ENCODE measurements at regions not wholly inside any gene's neighbourhood (a gene's known extent, or its start where the extent isn't known, plus 50 kb on each side); places are given as distances from the start of the nearest gene placed in this dataset.

- H3K9ac ChIP-seq (ENCODE audit: low read depth in 1 of 2, low read length in 2 of 2), result no peak overlapping the region
- no peaks in the 10 kb centered on the region for H3K36me3 ChIP-seq (ENCODE audit: control insufficient read depth in 2 of 2, insufficient read depth in 2 of 2, low read length in 2 of 2)
- H3K4me1 ChIP-seq (ENCODE audit: control insufficient read depth in 2 of 2, insufficient read depth in 2 of 2, low read length in 2 of 2), result no peaks in the 10 kb centered on the region
- no peaks in the 10 kb centered on the region for H3K9me3 ChIP-seq (ENCODE audit: control insufficient read depth in 2 of 2, low read length in 2 of 2)
- no peak overlapping the region for H3K27ac ChIP-seq (ENCODE audit: low read depth in 2 of 2, low read length in 2 of 2)
- H3K4me3 ChIP-seq (ENCODE audit: low read length in 2 of 2), result no peak overlapping the region
- H3K27me3 ChIP-seq (ENCODE audit: control insufficient read depth in 2 of 2, insufficient read depth in 2 of 2, low read length in 2 of 2), result no peaks in the 10 kb centered on the region
Observed at GRCh38 chr3:147572970-147573340, 163.8 kb downstream of the ZIC1 start.

- no peak overlapping the region for H3K4me3 ChIP-seq (ENCODE audit: low read length in 2 of 2)
- no peaks in the 10 kb centered on the region for H3K4me1 ChIP-seq (ENCODE audit: control insufficient read depth in 2 of 2, insufficient read depth in 2 of 2, low read length in 2 of 2)
- no peaks in the 10 kb centered on the region for H3K27me3 ChIP-seq (ENCODE audit: control insufficient read depth in 2 of 2, insufficient read depth in 2 of 2, low read length in 2 of 2)
- no peak overlapping the region for H3K9ac ChIP-seq (ENCODE audit: low read depth in 1 of 2, low read length in 2 of 2)
- H3K36me3 ChIP-seq (ENCODE audit: control insufficient read depth in 2 of 2, insufficient read depth in 2 of 2, low read length in 2 of 2), result no peaks in the 10 kb centered on the region
- no peak overlapping the region for H3K27ac ChIP-seq (ENCODE audit: low read depth in 2 of 2, low read length in 2 of 2)
- H3K9me3 ChIP-seq (ENCODE audit: control insufficient read depth in 2 of 2, low read length in 2 of 2), result no peaks in the 10 kb centered on the region
Observed at GRCh38 chr3:147574621-147575020, 165.5 kb downstream of the ZIC1 start.

- Histone ChIP-seq H3K27ac (ENCODE audit: low read depth in 2 of 2, low read length in 2 of 2) (no peak overlapping the region), H3K9me3 (ENCODE audit: control insufficient read depth in 2 of 2, low read length in 2 of 2) (no peaks in the 10 kb centered on the region), H3K27me3 (ENCODE audit: control insufficient read depth in 2 of 2, insufficient read depth in 2 of 2, low read length in 2 of 2) (no peaks in the 10 kb centered on the region), H3K36me3 (ENCODE audit: control insufficient read depth in 2 of 2, insufficient read depth in 2 of 2, low read length in 2 of 2) (no peaks in the 10 kb centered on the region), H3K4me1 (ENCODE audit: control insufficient read depth in 2 of 2, insufficient read depth in 2 of 2, low read length in 2 of 2) (no peaks in the 10 kb centered on the region), H3K9ac (ENCODE audit: low read depth in 1 of 2, low read length in 2 of 2) (no peak overlapping the region), H3K4me3 (ENCODE audit: low read length in 2 of 2) (no peak overlapping the region)
Observed at GRCh38 chr3:147575391-147575790, 166.2 kb downstream of the ZIC1 start.

- H3K36me3 ChIP-seq (ENCODE audit: control insufficient read depth in 2 of 2, insufficient read depth in 2 of 2, low read length in 2 of 2), result no peaks in the 10 kb centered on the region
- no peaks in the 10 kb centered on the region for H3K9me3 ChIP-seq (ENCODE audit: control insufficient read depth in 2 of 2, low read length in 2 of 2)
- H3K27me3 ChIP-seq (ENCODE audit: control insufficient read depth in 2 of 2, insufficient read depth in 2 of 2, low read length in 2 of 2), result no peaks in the 10 kb centered on the region
- H3K4me1 ChIP-seq (ENCODE audit: control insufficient read depth in 2 of 2, insufficient read depth in 2 of 2, low read length in 2 of 2), result no peaks in the 10 kb centered on the region
- no peak overlapping the region for H3K9ac ChIP-seq (ENCODE audit: low read depth in 1 of 2, low read length in 2 of 2)
- no peak overlapping the region for H3K27ac ChIP-seq (ENCODE audit: low read depth in 2 of 2, low read length in 2 of 2)
- no peak overlapping the region for H3K4me3 ChIP-seq (ENCODE audit: low read length in 2 of 2)
Observed at GRCh38 chr3:147582642-147583041, 173.5 kb downstream of the ZIC1 start.

GRCh38 chr3:147589016-147589415 lies 179.9 kb downstream of the ZIC1 start:
- Histone ChIP-seq H3K9me3 (ENCODE audit: control insufficient read depth in 2 of 2, low read length in 2 of 2) (no peaks in the 10 kb centered on the region), H3K27ac (ENCODE audit: low read depth in 2 of 2, low read length in 2 of 2) (no peak overlapping the region), H3K4me1 (ENCODE audit: control insufficient read depth in 2 of 2, insufficient read depth in 2 of 2, low read length in 2 of 2) (no peaks in the 10 kb centered on the region), H3K9ac (ENCODE audit: low read depth in 1 of 2, low read length in 2 of 2) (no peak overlapping the region), H3K4me3 (ENCODE audit: low read length in 2 of 2) (no peak overlapping the region), H3K27me3 (ENCODE audit: control insufficient read depth in 2 of 2, insufficient read depth in 2 of 2, low read length in 2 of 2) (no peaks in the 10 kb centered on the region), H3K36me3 (ENCODE audit: control insufficient read depth in 2 of 2, insufficient read depth in 2 of 2, low read length in 2 of 2) (no peaks in the 10 kb centered on the region)

GRCh38 chr3:147604136-147604535 lies 195.0 kb downstream of the ZIC1 start:
- no peak overlapping the region for H3K9ac ChIP-seq (ENCODE audit: low read depth in 1 of 2, low read length in 2 of 2)
- H3K4me1 ChIP-seq (ENCODE audit: control insufficient read depth in 2 of 2, insufficient read depth in 2 of 2, low read length in 2 of 2), result no peaks in the 10 kb centered on the region
- H3K9me3 ChIP-seq (ENCODE audit: control insufficient read depth in 2 of 2, low read length in 2 of 2), result no peaks in the 10 kb centered on the region
- no peak overlapping the region for H3K4me3 ChIP-seq (ENCODE audit: low read length in 2 of 2)
- H3K27me3 ChIP-seq (ENCODE audit: control insufficient read depth in 2 of 2, insufficient read depth in 2 of 2, low read length in 2 of 2), result no peaks in the 10 kb centered on the region
- no peak overlapping the region for H3K27ac ChIP-seq (ENCODE audit: low read depth in 2 of 2, low read length in 2 of 2)
- H3K36me3 ChIP-seq (ENCODE audit: control insufficient read depth in 2 of 2, insufficient read depth in 2 of 2, low read length in 2 of 2), result no peaks in the 10 kb centered on the region

- H3K27me3 ChIP-seq (ENCODE audit: control insufficient read depth in 2 of 2, insufficient read depth in 2 of 2, low read length in 2 of 2), result no peaks in the 10 kb centered on the region
Observed at GRCh38 chr3:147613725-147614124, 204.6 kb downstream of the ZIC1 start.

GRCh38 chr3:147614210-147614609 lies 205.0 kb downstream of the ZIC1 start:
- Histone ChIP-seq H3K4me1 (ENCODE audit: control insufficient read depth in 2 of 2, insufficient read depth in 2 of 2, low read length in 2 of 2) (no peaks in the 10 kb centered on the region), H3K9ac (ENCODE audit: low read depth in 1 of 2, low read length in 2 of 2) (no peak overlapping the region), H3K27me3 (ENCODE audit: control insufficient read depth in 2 of 2, insufficient read depth in 2 of 2, low read length in 2 of 2) (no peaks in the 10 kb centered on the region), H3K9me3 (ENCODE audit: control insufficient read depth in 2 of 2, low read length in 2 of 2) (no peaks in the 10 kb centered on the region), H3K36me3 (ENCODE audit: control insufficient read depth in 2 of 2, insufficient read depth in 2 of 2, low read length in 2 of 2) (no peaks in the 10 kb centered on the region), H3K27ac (ENCODE audit: low read depth in 2 of 2, low read length in 2 of 2) (no peak overlapping the region), H3K4me3 (ENCODE audit: low read length in 2 of 2) (no peak overlapping the region)

More at GRCh38 chr3:147613725-147614124, 204.6 kb downstream of the ZIC1 start:
- H3K4me1 ChIP-seq (ENCODE audit: control insufficient read depth in 2 of 2, insufficient read depth in 2 of 2, low read length in 2 of 2), result no peaks in the 10 kb centered on the region
- no peak overlapping the region for H3K27ac ChIP-seq (ENCODE audit: low read depth in 2 of 2, low read length in 2 of 2)
- no peaks in the 10 kb centered on the region for H3K9me3 ChIP-seq (ENCODE audit: control insufficient read depth in 2 of 2, low read length in 2 of 2)
- H3K4me3 ChIP-seq (ENCODE audit: low read length in 2 of 2), result no peak overlapping the region
- H3K9ac ChIP-seq (ENCODE audit: low read depth in 1 of 2, low read length in 2 of 2), result no peak overlapping the region
- no peaks in the 10 kb centered on the region for H3K36me3 ChIP-seq (ENCODE audit: control insufficient read depth in 2 of 2, insufficient read depth in 2 of 2, low read length in 2 of 2)

- Histone ChIP-seq H3K4me3 (ENCODE audit: low read length in 2 of 2) (no peak overlapping the region), H3K27me3 (ENCODE audit: control insufficient read depth in 2 of 2, insufficient read depth in 2 of 2, low read length in 2 of 2) (no peaks in the 10 kb centered on the region), H3K9ac (ENCODE audit: low read depth in 1 of 2, low read length in 2 of 2) (no peak overlapping the region), H3K4me1 (ENCODE audit: control insufficient read depth in 2 of 2, insufficient read depth in 2 of 2, low read length in 2 of 2) (no peaks in the 10 kb centered on the region), H3K27ac (ENCODE audit: low read depth in 2 of 2, low read length in 2 of 2) (no peak overlapping the region), H3K9me3 (ENCODE audit: control insufficient read depth in 2 of 2, low read length in 2 of 2) (no peaks in the 10 kb centered on the region), H3K36me3 (ENCODE audit: control insufficient read depth in 2 of 2, insufficient read depth in 2 of 2, low read length in 2 of 2) (no peaks in the 10 kb centered on the region)
Observed at GRCh38 chr3:147615035-147615434, 205.9 kb downstream of the ZIC1 start.

- Histone ChIP-seq H3K27ac (ENCODE audit: low read depth in 2 of 2, low read length in 2 of 2) (no peak overlapping the region), H3K9me3 (ENCODE audit: control insufficient read depth in 2 of 2, low read length in 2 of 2) (no peaks in the 10 kb centered on the region), H3K4me1 (ENCODE audit: control insufficient read depth in 2 of 2, insufficient read depth in 2 of 2, low read length in 2 of 2) (no peaks in the 10 kb centered on the region), H3K27me3 (ENCODE audit: control insufficient read depth in 2 of 2, insufficient read depth in 2 of 2, low read length in 2 of 2) (no peaks in the 10 kb centered on the region), H3K4me3 (ENCODE audit: low read length in 2 of 2) (no peak overlapping the region), H3K9ac (ENCODE audit: low read depth in 1 of 2, low read length in 2 of 2) (no peak overlapping the region), H3K36me3 (ENCODE audit: control insufficient read depth in 2 of 2, insufficient read depth in 2 of 2, low read length in 2 of 2) (no peaks in the 10 kb centered on the region)
Observed at GRCh38 chr3:147616998-147617619, 207.9 kb downstream of the ZIC1 start.

- Histone ChIP-seq H3K27me3 (ENCODE audit: control insufficient read depth in 2 of 2, insufficient read depth in 2 of 2, low read length in 2 of 2) (no peaks in the 10 kb centered on the region), H3K4me3 (ENCODE audit: low read length in 2 of 2) (no peak overlapping the region), H3K9me3 (ENCODE audit: control insufficient read depth in 2 of 2, low read length in 2 of 2) (no peaks in the 10 kb centered on the region), H3K36me3 (ENCODE audit: control insufficient read depth in 2 of 2, insufficient read depth in 2 of 2, low read length in 2 of 2) (no peaks in the 10 kb centered on the region), H3K4me1 (ENCODE audit: control insufficient read depth in 2 of 2, insufficient read depth in 2 of 2, low read length in 2 of 2) (no peaks in the 10 kb centered on the region), H3K27ac (ENCODE audit: low read depth in 2 of 2, low read length in 2 of 2) (no peak overlapping the region), H3K9ac (ENCODE audit: low read depth in 1 of 2, low read length in 2 of 2) (no peak overlapping the region)
Observed at GRCh38 chr3:147618691-147619090, 209.5 kb downstream of the ZIC1 start.

Measured in mucosa of rectum (tissue), 2 donors.